ENCODE measurements at regions not wholly inside any gene's neighbourhood (a gene's known extent, or its start where the extent isn't known, plus 50 kb on each side); places are given as distances from the start of the nearest gene placed in this dataset.

GRCh38 chr7:16293669-16294425 lies 127.5 kb downstream of the CRPPA start:
- TF ChIP-seq CTCF (IDR thresholded peaks at IDR 0.05; ENCODE audit: insufficient read depth, low read depth, low read length), result no peak
- DNase-seq (ENCODE audit: low read depth), result peak; percentile 79
- H3K4me3 ChIP-seq (ENCODE audit: low read depth, low read length), result no peak overlapping the region

GRCh38 chr7:16284581-16284980 lies 136.8 kb downstream of the CRPPA start:
- no peak overlapping the region for H3K4me3 ChIP-seq (ENCODE audit: low read depth, low read length)
- no peak for DNase-seq (ENCODE audit: low read depth)
- no peak for TF ChIP-seq CTCF (IDR thresholded peaks at IDR 0.05; ENCODE audit: insufficient read depth, low read depth, low read length)

GRCh38 chr7:16278167-16278787 lies 143.1 kb downstream of the CRPPA start:
- H3K4me3 ChIP-seq (ENCODE audit: low read depth, low read length), result no peak overlapping the region
- no peak for TF ChIP-seq CTCF (IDR thresholded peaks at IDR 0.05; ENCODE audit: insufficient read depth, low read depth, low read length)
- DNase-seq (ENCODE audit: low read depth), result peak; percentile 36

GRCh38 chr7:16271990-16272665 lies 149.2 kb downstream of the CRPPA start:
- no peak for DNase-seq (ENCODE audit: low read depth)
- no peak overlapping the region for H3K4me3 ChIP-seq (ENCODE audit: low read depth, low read length)
- TF ChIP-seq CTCF (IDR thresholded peaks at IDR 0.05; ENCODE audit: insufficient read depth, low read depth, low read length), result no peak

- no peak for TF ChIP-seq CTCF (IDR thresholded peaks at IDR 0.05; ENCODE audit: insufficient read depth, low read depth, low read length)
- DNase-seq (ENCODE audit: low read depth), result no peak
- no peak overlapping the region for H3K4me3 ChIP-seq (ENCODE audit: low read depth, low read length)
These were observed 149.9 kb downstream of the CRPPA start for GRCh38 chr7:16271355-16271915.

- TF ChIP-seq CTCF (IDR thresholded peaks at IDR 0.05; ENCODE audit: insufficient read depth, low read depth, low read length), result no peak
- DNase-seq (ENCODE audit: low read depth), result no peak
- H3K4me3 ChIP-seq (ENCODE audit: low read depth, low read length), result no peak overlapping the region
These were observed 150.5 kb downstream of the CRPPA start for GRCh38 chr7:16270844-16271243.

Data from fibroblast of villous mesenchyme (primary cell).